GM12892 (cell line): ENCODE measurements at regions not wholly inside any gene's neighbourhood (a gene's known extent, or its start where the extent isn't known, plus 50 kb on each side); places are given as distances from the start of the nearest gene placed in this dataset.

ENCODE experiments used
- POLR2A ChIP-seq: IDR thresholded peaks from 2 replicates; pipeline ENCODE4 v1.6.1; 2011; ENCODE audit warnings: low read depth, low read length, control low read depth
- POLR2AphosphoS5 ChIP-seq: IDR thresholded peaks from 2 replicates; pipeline ENCODE4 v1.6.1; 2011; ENCODE audit warnings: low read depth, low read length, control low read depth
- TAF1 ChIP-seq: IDR thresholded peaks from 2 replicates; pipeline ENCODE4 v1.6.1; 2011; ENCODE audit warnings: low read depth, mild to moderate bottlenecking, control low read depth, low read length, borderline replicate concordance

DNA sequence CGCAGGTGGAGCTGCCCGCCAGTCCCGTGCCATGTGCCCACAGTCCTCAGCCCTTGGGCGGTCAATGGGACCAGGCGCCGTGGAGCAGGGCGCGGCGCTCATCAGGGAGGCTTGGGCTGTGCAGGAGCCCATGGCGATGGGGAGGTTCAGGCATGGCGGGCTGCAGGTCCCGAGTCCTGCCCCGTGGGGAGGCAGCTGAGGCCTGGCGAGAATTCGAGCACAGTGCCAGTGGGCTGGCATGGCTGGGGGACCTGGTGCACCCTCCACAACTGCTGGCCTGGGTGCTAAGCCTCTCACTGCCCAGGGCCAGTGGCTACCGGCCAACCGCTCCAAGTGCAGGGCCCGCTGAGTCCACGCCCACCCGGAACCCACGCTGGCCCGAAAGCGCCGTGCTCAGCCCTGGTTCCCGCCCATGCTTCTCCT is 646.5 kb downstream of the GABRG1 start:
- TF ChIP-seq POLR2A, result no peak
- no peak for TF ChIP-seq TAF1
- TF ChIP-seq POLR2AphosphoS5, result no peak
